NCI-H2227 (cell line): ENCODE measurements at regions not wholly inside any gene's neighbourhood (a gene's known extent, or its start where the extent isn't known, plus 50 kb on each side); places are given as distances from the start of the nearest gene placed in this dataset.
"Not testable (repeated sequence)": the region's sequence is repeated elsewhere in the genome, so short reads cannot be mapped to it uniquely, and the experiment has no call there.

Experiments
- DNase-seq: peaks from one replicate; lab custom pipeline; 2025; ENCODE audit not compliant: unreplicated experiment; lab: John Stamatoyannopoulos, UW

- no peak for DNase-seq
Measured at GRCh38 chr7:104074529-104074928, 85.1 kb upstream of the RELN start.

- not testable (repeated sequence) for DNase-seq
Measured at GRCh38 chr7:104071641-104072040, 82.2 kb upstream of the RELN start.

GRCh38 chr7:104065491-104065890, 76.0 kb upstream of the RELN start:
- no peak for DNase-seq

- DNase-seq: no peak
Measured at GRCh38 chr7:104064969-104065387, 75.5 kb upstream of the RELN start.

- not testable (repeated sequence) for DNase-seq
Measured at GRCh38 chr7:104063797-104064196, 74.3 kb upstream of the RELN start.

GRCh38 chr7:104061652-104062051, 72.2 kb upstream of the RELN start:
- DNase-seq: no peak

GRCh38 chr7:104059837-104060236, 70.4 kb upstream of the RELN start:
- DNase-seq: not testable (repeated sequence)

GRCh38 chr7:104059103-104059502, 69.6 kb upstream of the RELN start:
- no peak for DNase-seq

- DNase-seq: no peak
Measured at GRCh38 chr7:104054362-104054761, 64.9 kb upstream of the RELN start.

GRCh38 chr7:104052979-104053378, 63.5 kb upstream of the RELN start:
- no peak for DNase-seq

GRCh38 chr7:104048055-104048454, 58.6 kb upstream of the RELN start:
- DNase-seq: peak; percentile 57

GRCh38 chr7:104045183-104045582, 55.7 kb upstream of the RELN start:
- no peak for DNase-seq

GRCh38 chr7:104040666-104041065, 51.2 kb upstream of the RELN start:
- DNase-seq: peak; percentile 55

GRCh38 chr7:104039363-104039762, 49.9 kb upstream of the RELN start:
- DNase-seq: no peak
